Stimulated activated CD8-positive, alpha-beta memory T cell treated with anti-CD3 and anti-CD28 coated beads, Interleukin-7, amount 100 ng/mL, for 48 hours (primary cell): ENCODE measurements at regions not wholly inside any gene's neighbourhood (a gene's known extent, or its start where the extent isn't known, plus 50 kb on each side); places are given as distances from the start of the nearest gene placed in this dataset.
"Not testable (repeated sequence)": the region's sequence is repeated elsewhere in the genome, so short reads cannot be mapped to it uniquely, and the experiment has no call there.

Experiments used
- DNase-seq, 2 donors: peaks; one replicate each; pipeline ENCODE4 v3.0.0-alpha.2; 2020; ENCODE audit warnings: low read depth in 1 of 2; ENCODE audit errors: extremely low read depth in 1 of 2

GRCh38 chr4:17250591-17250990, 261.3 kb downstream of the QDPR start:
- DNase-seq: no peak

GRCh38 chr4:17246656-17247055, 265.2 kb downstream of the QDPR start:
- DNase-seq: no peak

- no peak for DNase-seq
Measured at GRCh38 chr4:17241835-17242234, 270.1 kb downstream of the QDPR start.

GRCh38 chr4:17238633-17239032, 273.3 kb downstream of the QDPR start:
- DNase-seq: no peak

GRCh38 chr4:17236686-17237085, 275.2 kb downstream of the QDPR start:
- no peak for DNase-seq

GRCh38 chr4:17234678-17235077, 277.2 kb downstream of the QDPR start:
- no peak for DNase-seq

GRCh38 chr4:17232566-17233253, 279.2 kb downstream of the QDPR start:
- DNase-seq: no peak

- not testable (repeated sequence) for DNase-seq
Measured at GRCh38 chr4:17231880-17232475, 279.9 kb downstream of the QDPR start.

- no peak for DNase-seq
Measured at GRCh38 chr4:17230727-17231126, 281.2 kb downstream of the QDPR start.

GRCh38 chr4:17220816-17221215, 291.1 kb downstream of the QDPR start:
- no peak for DNase-seq

- no peak for DNase-seq
Measured at GRCh38 chr4:17218786-17219185, 293.1 kb downstream of the QDPR start.

GRCh38 chr4:17206829-17207801, 304.8 kb downstream of the QDPR start:
- no peak for DNase-seq

- DNase-seq: no peak
Measured at GRCh38 chr4:17204908-17205307, 306.5 kb upstream of the LDB2 start.

GRCh38 chr4:17203797-17204196, 305.4 kb upstream of the LDB2 start:
- DNase-seq: no peak

- no peak for DNase-seq
Measured at GRCh38 chr4:17197070-17197469, 298.6 kb upstream of the LDB2 start.

GRCh38 chr4:17195461-17196275, 297.2 kb upstream of the LDB2 start:
- DNase-seq: no peak

- DNase-seq: no peak
Measured at GRCh38 chr4:17194586-17194985, 296.1 kb upstream of the LDB2 start.

- DNase-seq: no peak
Measured at GRCh38 chr4:17189759-17190158, 291.3 kb upstream of the LDB2 start.

- no peak for DNase-seq
Measured at GRCh38 chr4:17189401-17189720, 290.9 kb upstream of the LDB2 start.

- no peak for DNase-seq
Measured at GRCh38 chr4:17188547-17189400, 290.3 kb upstream of the LDB2 start.
